Skeletal muscle cell (primary cell): ENCODE measurements at regions not wholly inside any gene's neighbourhood (a gene's known extent, or its start where the extent isn't known, plus 50 kb on each side); places are given as distances from the start of the nearest gene placed in this dataset.
A peak's percentile ranks its signal among the peaks of the same experiment; 100 is the strongest.
"Not testable (repeated sequence)": the region's sequence is repeated elsewhere in the genome, so short reads cannot be mapped to it uniquely, and the experiment has no call there.

ENCODE experiments used
- DNase-seq: peaks from one replicate; pipeline ENCODE4 v3.0.0-alpha.2; 2010; ENCODE audit warnings: low read depth
- H3K4me3 ChIP-seq: 2 replicates; pipeline ENCODE4 v1.5.1; 2011; ENCODE audit warnings: low read depth, mild to moderate bottlenecking, control low read depth, low read length, moderate library complexity

- no peak for DNase-seq
- H3K4me3 ChIP-seq = no peak overlapping the region
Measured at GRCh38 chr9:95788521-95788991, 86.9 kb upstream of the ERCC6L2 start.

- no peak for DNase-seq
- no peak overlapping the region for H3K4me3 ChIP-seq
Measured at GRCh38 chr9:95788021-95788420, 87.5 kb upstream of the ERCC6L2 start.

- no peak overlapping the region for H3K4me3 ChIP-seq
- DNase-seq = no peak
Measured at GRCh38 chr9:95785209-95785608, 90.3 kb upstream of the ERCC6L2 start.

GRCh38 chr9:95784318-95784717 is 91.2 kb upstream of the ERCC6L2 start:
- no peak overlapping the region for H3K4me3 ChIP-seq
- no peak for DNase-seq

GRCh38 chr9:95783426-95783975 is 92.0 kb upstream of the ERCC6L2 start:
- DNase-seq = peak; percentile 56
- H3K4me3 ChIP-seq = no peak overlapping the region

GRCh38 chr9:95780751-95781150 is 94.7 kb upstream of the ERCC6L2 start:
- DNase-seq = no peak
- H3K4me3 ChIP-seq = no peak overlapping the region

GRCh38 chr9:95780121-95780520 is 95.4 kb upstream of the ERCC6L2 start:
- DNase-seq = no peak
- no peak overlapping the region for H3K4me3 ChIP-seq

- not testable (repeated sequence) for DNase-seq, H3K4me3 ChIP-seq
Measured at GRCh38 chr9:95779597-95779996, 95.9 kb upstream of the ERCC6L2 start.

GRCh38 chr9:95778957-95779356 is 96.5 kb upstream of the ERCC6L2 start:
- peak; percentile 86 for DNase-seq
- H3K4me3 ChIP-seq = no peak overlapping the region

- H3K4me3 ChIP-seq = no peak overlapping the region
- no peak for DNase-seq
Measured at GRCh38 chr9:95777136-95777535, 98.4 kb upstream of the ERCC6L2 start.

- DNase-seq = no peak
- H3K4me3 ChIP-seq = no peak overlapping the region
Measured at GRCh38 chr9:95776176-95776575, 99.3 kb upstream of the ERCC6L2 start.

- no peak overlapping the region for H3K4me3 ChIP-seq
- no peak for DNase-seq
Measured at GRCh38 chr9:95775191-95775590, 100.3 kb upstream of the ERCC6L2 start.

GRCh38 chr9:95773053-95773418 is 102.5 kb upstream of the ERCC6L2 start:
- no peak for DNase-seq
- H3K4me3 ChIP-seq = no peak overlapping the region

GRCh38 chr9:95772320-95773052 is 103.0 kb upstream of the ERCC6L2 start:
- peak; percentile 41 for DNase-seq
- H3K4me3 ChIP-seq = no peak overlapping the region

- no peak overlapping the region for H3K4me3 ChIP-seq
- peak; percentile 47 for DNase-seq
Measured at GRCh38 chr9:95771556-95772246, 103.8 kb upstream of the ERCC6L2 start.

GRCh38 chr9:95770653-95771131 is 104.8 kb upstream of the ERCC6L2 start:
- DNase-seq = no peak
- H3K4me3 ChIP-seq = no peak overlapping the region

- H3K4me3 ChIP-seq = no peak overlapping the region
Measured at GRCh38 chr9:95769909-95770433, 105.5 kb upstream of the ERCC6L2 start.

GRCh38 chr9:95769473-95769872 is 106.0 kb upstream of the ERCC6L2 start:
- DNase-seq = no peak
- no peak overlapping the region for H3K4me3 ChIP-seq

More at GRCh38 chr9:95769909-95770433, 105.5 kb upstream of the ERCC6L2 start:
- no peak for DNase-seq

- no peak for DNase-seq
Measured at GRCh38 chr9:95766906-95767305, 108.6 kb upstream of the ERCC6L2 start.

More at GRCh38 chr9:95766906-95767305, 108.6 kb upstream of the ERCC6L2 start:
- H3K4me3 ChIP-seq = no peak overlapping the region
